GM12878 (cell line): ENCODE measurements at regions not wholly inside any gene's neighbourhood (a gene's known extent, or its start where the extent isn't known, plus 50 kb on each side); places are given as distances from the start of the nearest gene placed in this dataset.
"Not testable (repeated sequence)": the region's sequence is repeated elsewhere in the genome, so short reads cannot be mapped to it uniquely, and the experiment has no call there.

Experiments
- ATAC-seq: fragments of 200-7000 bp; cut with Tn5 transposase; 3 replicates; pipeline ENCODE4 v1.9.1; 2020; ENCODE audit warnings: mild to moderate bottlenecking, moderate library complexity
- BruUV-seq: library from RNA; stranded (reverse); fragments of 400-500 nt; replicated peaks from 2 replicates; lab custom pipeline; 2021; lab: Mats Ljungman, UMichigan
- CTCF ChIA-PET: fragments of 300-600 bp; sonication (Branson Sonifier 250); formaldehyde crosslinking; extraction: SDS; loops from one replicate; lab custom pipeline; 2021; ENCODE audit warnings: inconsistent platforms; lab: Yijun Ruan, JAX
- POLR2A ChIA-PET: fragments of 350-600 bp; formaldehyde crosslinking; extraction: SDS; loops from one replicate; lab custom pipeline; 2021; ENCODE audit warnings: inconsistent platforms; lab: Charles Lee
- RAD21 ChIA-PET: fragments of 300-600 bp; sonication (Branson Sonifier 250); formaldehyde crosslinking; loops from one replicate; lab custom pipeline; 2023; ENCODE audit warnings: antibody characterized with exemption; ENCODE audit not compliant: unreplicated experiment; lab: Charles Lee
- SMC1A ChIA-PET: fragments of 300-600 bp; sonication (Branson Sonifier 250); formaldehyde crosslinking; loops from one replicate; lab custom pipeline; 2023; ENCODE audit not compliant: unreplicated experiment, uncharacterized antibody; lab: Charles Lee
- DNase-seq: peaks from one replicate; pipeline ENCODE4 v3.0.0-alpha.2; 2011; ENCODE audit warnings: low read depth, low spot score
- FAIRE-seq: peaks from 3 replicates; lab custom pipeline; 2011; peaks lifted over from hg19 to GRCh38; lab: Jason Lieb, UNC
- H2AFZ ChIP-seq: 2 replicates; pipeline ENCODE4 v1.6.0; 2011; ENCODE audit warnings: low read depth, low read length, control low read depth; ENCODE audit not compliant: control insufficient read depth
- H3K27ac ChIP-seq: 2 replicates; pipeline ENCODE4 v1.5.1; 2011; ENCODE audit warnings: control low read depth; ENCODE audit not compliant: control insufficient read depth, insufficient read depth
- H3K27me3 ChIP-seq, 2 experiments: replicated peaks in 1 of 2; 2 replicates each; pipeline versions ENCODE4 v1.6.0 to v1.6.1; 2011; ENCODE audit warnings: low read length in 1 of 2; ENCODE audit not compliant: control insufficient read depth in 2 of 2, insufficient read depth in 2 of 2
- H3K36me3 ChIP-seq, 2 experiments: 2 replicates each; pipeline ENCODE4 v1.5.1; 2011; ENCODE audit warnings: low read length in 1 of 2; ENCODE audit not compliant: control insufficient read depth in 2 of 2, insufficient read depth in 2 of 2
- H3K4me1 ChIP-seq: 2 replicates; pipeline ENCODE4 v1.6.1; 2011; ENCODE audit warnings: mild to moderate bottlenecking, low read length, moderate library complexity, mixed read lengths; ENCODE audit not compliant: control insufficient read depth, insufficient read depth
- H3K4me2 ChIP-seq: 2 replicates; pipeline ENCODE4 v1.6.0; 2011; ENCODE audit warnings: control low read depth; ENCODE audit not compliant: control insufficient read depth, insufficient read depth
- H3K4me3 ChIP-seq: fragments of 200-600 bp; sonication (generic); 2 replicates; pipeline ENCODE4 v1.5.1; 2016
- H3K79me2 ChIP-seq: 2 replicates; pipeline ENCODE4 v1.6.0; 2011; ENCODE audit warnings: low read length; ENCODE audit not compliant: control insufficient read depth, insufficient read depth
- H3K9ac ChIP-seq: 2 replicates; pipeline ENCODE4 v1.8.0; 2011; ENCODE audit warnings: low read length, control low read depth, mixed read lengths; ENCODE audit not compliant: control insufficient read depth, insufficient read depth
- H3K9me3 ChIP-seq: replicated peaks from 3 replicates; pipeline ENCODE4 v1.5.1; 2011; ENCODE audit warnings: mild to moderate bottlenecking, low read length; ENCODE audit not compliant: control insufficient read depth, insufficient read depth
- H4K20me1 ChIP-seq: 2 replicates; pipeline ENCODE4 v1.6.0; 2011; ENCODE audit not compliant: control insufficient read depth, insufficient read depth
- ASH2L ChIP-seq: fragments of 300-600, 200-600 bp; sonication (generic); IDR thresholded peaks from 2 replicates; pipeline ENCODE4 v1.6.1; 2017; ENCODE audit warnings: low read depth, mild to moderate bottlenecking, borderline replicate concordance
- ATF7 ChIP-seq: fragments of 450-650 bp; IDR thresholded peaks from 2 replicates; pipeline ENCODE4 v1.6.1; 2016; ENCODE audit warnings: low read depth, mild to moderate bottlenecking
- PAX5 ChIP-seq: IDR thresholded peaks from 2 replicates; pipeline ENCODE4 v1.6.1; 2011; ENCODE audit warnings: low read depth, low read length, borderline replicate concordance
- whole genome bisulfite sequencing: methylation state at CpG from one replicate; pipeline ENCODE4 v1.1.6; 2016; ENCODE audit warnings: low lambda C conversion rate; ENCODE audit not compliant: insufficient replicate concordance, insufficient coverage; ENCODE audit errors: missing lambda C conversion rate; 5-methylcytosine and 5-hydroxymethylcytosine counted together
- in situ Hi-C: fragments of 300-500 bp; cut with MboI; formaldehyde crosslinking; loops from 9 replicates; pipeline ENCODE4 v1.14.3; 2018; ENCODE audit warnings: mixed read lengths
- intact Hi-C: fragments of 100-400 bp; cut with micrococcal nuclease; formaldehyde crosslinking; loops from one replicate; pipeline ENCODE4 v1.14.2; 2022; ENCODE audit not compliant: unreplicated experiment
- TF ChIP-seq, protein P1 (sequence below): fragments of 450-650 bp; IDR thresholded peaks from 2 replicates; pipeline ENCODE4 v1.6.1; 2016; ENCODE audit warnings: mild to moderate bottlenecking
- TF ChIP-seq, protein P2 (sequence below): fragments of 450-650 bp; IDR thresholded peaks from 2 replicates; pipeline ENCODE4 v1.6.1; 2018; ENCODE audit warnings: mild to moderate bottlenecking, low read depth, moderate library complexity; ENCODE audit not compliant: partially characterized antibody

DNA sequence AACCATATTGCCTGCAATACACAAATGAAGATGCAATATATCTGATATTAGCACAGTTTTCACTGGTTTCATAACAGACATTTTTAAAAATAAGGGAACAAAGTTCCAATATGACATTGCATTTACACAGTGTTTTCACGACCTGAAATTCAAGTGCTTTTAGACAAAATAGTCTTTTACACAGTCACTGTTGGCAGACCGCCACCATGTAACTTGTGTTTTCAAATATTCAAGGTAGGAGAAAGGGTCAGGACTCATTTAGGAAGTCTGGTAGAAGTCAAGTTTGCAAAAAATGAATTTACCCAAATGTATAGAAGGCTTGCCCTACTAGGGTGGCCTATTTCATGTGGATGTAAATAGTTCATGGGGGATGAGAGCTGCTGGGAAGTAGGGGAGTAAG is 98.1 kb upstream of the TAS2R1 start (continued):
- no peak for TF ChIP-seq ATF7
- TF ChIP-seq ASH2L, result no peak

DNA sequence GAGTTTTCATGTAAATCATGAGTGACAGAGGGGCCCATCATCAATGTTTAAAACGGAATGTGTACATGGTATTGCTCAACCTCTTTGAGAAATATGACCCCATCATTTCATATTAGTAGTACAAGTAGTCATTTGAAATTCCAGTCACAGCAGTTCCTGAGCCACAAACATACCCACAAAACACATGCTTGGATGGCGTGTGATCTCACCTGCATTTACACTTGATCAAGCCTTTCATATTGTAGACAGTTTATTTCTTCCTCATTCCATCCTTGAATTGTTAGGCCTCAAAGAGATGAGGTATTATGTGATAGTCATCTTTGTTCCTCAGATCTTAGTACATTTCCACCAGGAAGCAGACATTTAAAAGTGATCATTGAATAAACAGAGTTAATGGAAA is 96.8 kb upstream of the TAS2R1 start:
- Histone ChIP-seq H3K9me3 (no peaks in the 10 kb centered on the region), H3K9ac (no peak overlapping the region), H2AFZ (no peak overlapping the region), H3K79me2 (no peaks in the 10 kb centered on the region), H3K4me3 (no peak overlapping the region), H3K4me2 (no peak overlapping the region), H4K20me1 (no peaks in the 10 kb centered on the region), H3K4me1 (no peaks in the 10 kb centered on the region), H3K27me3 (no peaks in the 10 kb centered on the region), H3K27ac (no peak overlapping the region), H3K36me3 (no peaks in the 10 kb centered on the region)
- no peak for FAIRE-seq
- TF ChIP-seq, protein P1, sequence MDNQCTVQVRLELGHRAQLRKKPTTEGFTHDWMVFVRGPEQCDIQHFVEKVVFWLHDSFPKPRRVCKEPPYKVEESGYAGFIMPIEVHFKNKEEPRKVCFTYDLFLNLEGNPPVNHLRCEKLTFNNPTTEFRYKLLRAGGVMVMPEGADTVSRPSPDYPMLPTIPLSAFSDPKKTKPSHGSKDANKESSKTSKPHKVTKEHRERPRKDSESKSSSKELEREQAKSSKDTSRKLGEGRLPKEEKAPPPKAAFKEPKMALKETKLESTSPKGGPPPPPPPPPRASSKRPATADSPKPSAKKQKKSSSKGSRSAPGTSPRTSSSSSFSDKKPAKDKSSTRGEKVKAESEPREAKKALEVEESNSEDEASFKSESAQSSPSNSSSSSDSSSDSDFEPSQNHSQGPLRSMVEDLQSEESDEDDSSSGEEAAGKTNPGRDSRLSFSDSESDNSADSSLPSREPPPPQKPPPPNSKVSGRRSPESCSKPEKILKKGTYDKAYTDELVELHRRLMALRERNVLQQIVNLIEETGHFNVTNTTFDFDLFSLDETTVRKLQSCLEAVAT, result no peak
- TF ChIP-seq ATF7, result no peak
- no peak for TF ChIP-seq PAX5
- TF ChIP-seq, protein P2, sequence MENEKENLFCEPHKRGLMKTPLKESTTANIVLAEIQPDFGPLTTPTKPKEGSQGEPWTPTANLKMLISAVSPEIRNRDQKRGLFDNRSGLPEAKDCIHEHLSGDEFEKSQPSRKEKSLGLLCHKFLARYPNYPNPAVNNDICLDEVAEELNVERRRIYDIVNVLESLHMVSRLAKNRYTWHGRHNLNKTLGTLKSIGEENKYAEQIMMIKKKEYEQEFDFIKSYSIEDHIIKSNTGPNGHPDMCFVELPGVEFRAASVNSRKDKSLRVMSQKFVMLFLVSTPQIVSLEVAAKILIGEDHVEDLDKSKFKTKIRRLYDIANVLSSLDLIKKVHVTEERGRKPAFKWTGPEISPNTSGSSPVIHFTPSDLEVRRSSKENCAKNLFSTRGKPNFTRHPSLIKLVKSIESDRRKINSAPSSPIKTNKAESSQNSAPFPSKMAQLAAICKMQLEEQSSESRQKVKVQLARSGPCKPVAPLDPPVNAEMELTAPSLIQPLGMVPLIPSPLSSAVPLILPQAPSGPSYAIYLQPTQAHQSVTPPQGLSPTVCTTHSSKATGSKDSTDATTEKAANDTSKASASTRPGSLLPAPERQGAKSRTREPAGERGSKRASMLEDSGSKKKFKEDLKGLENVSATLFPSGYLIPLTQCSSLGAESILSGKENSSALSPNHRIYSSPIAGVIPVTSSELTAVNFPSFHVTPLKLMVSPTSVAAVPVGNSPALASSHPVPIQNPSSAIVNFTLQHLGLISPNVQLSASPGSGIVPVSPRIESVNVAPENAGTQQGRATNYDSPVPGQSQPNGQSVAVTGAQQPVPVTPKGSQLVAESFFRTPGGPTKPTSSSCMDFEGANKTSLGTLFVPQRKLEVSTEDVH, result no peak
- ChIA-PET POLR2A (no interaction called here), RAD21 (no interaction called here), CTCF (no interaction called here), SMC1A (no interaction called here)
- ATAC-seq, result no peak
- 29% methylated on average over 2 of the region's 2 CpGs for WGBS
- intact Hi-C loops, result no loop called here
- no peak for DNase-seq
- BruUV-seq, result no TSS peak
- in situ Hi-C loops, result no loop called here

DNA sequence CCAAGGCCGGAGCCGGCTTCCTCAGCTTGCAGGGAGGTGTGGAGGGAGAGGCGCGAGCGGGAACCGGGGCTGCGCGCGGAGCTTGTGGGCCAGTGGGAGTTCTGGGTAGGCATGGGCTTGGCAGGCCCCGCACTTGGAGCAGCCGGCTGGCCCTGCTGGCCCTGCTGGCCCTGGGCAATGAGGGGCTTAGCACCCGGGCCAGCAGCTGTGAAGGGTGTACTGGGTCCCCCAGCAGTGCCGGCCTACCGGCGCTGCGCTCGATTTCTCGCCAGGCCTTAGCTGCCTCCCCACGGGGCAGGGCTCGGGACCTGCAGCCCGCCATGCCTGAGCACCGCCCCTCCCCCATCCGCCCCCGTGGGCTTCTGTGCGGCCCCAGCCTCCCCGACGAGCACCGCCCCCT is 95.1 kb upstream of the TAS2R1 start:
- ATAC-seq, DNase-seq, H3K79me2 ChIP-seq, H2AFZ ChIP-seq, H3K4me2 ChIP-seq, H3K27ac ChIP-seq, in situ Hi-C loops, H3K9ac ChIP-seq, FAIRE-seq, H3K36me3 ChIP-seq, H3K4me3 ChIP-seq, BruUV-seq, H3K27me3 ChIP-seq, SMC1A ChIA-PET, H4K20me1 ChIP-seq, H3K9me3 ChIP-seq, RAD21 ChIA-PET, POLR2A ChIA-PET, H3K4me1 ChIP-seq, intact Hi-C loops, CTCF ChIA-PET: not testable (repeated sequence)
- WGBS, result 77% methylated on average over 24 of the region's 28 CpGs
